Right cardiac atrium (tissue), 5 donors: ENCODE measurements at regions not wholly inside any gene's neighbourhood (a gene's known extent, or its start where the extent isn't known, plus 50 kb on each side); places are given as distances from the start of the nearest gene placed in this dataset.
A peak's percentile ranks its signal among the peaks of the same experiment; 100 is the strongest.

Experiments used
- ATAC-seq, 2 donors: fragments of 200-7000 bp; cut with Tn5 transposase; one replicate each; pipeline versions ENCODE4 v1.8.0 to v1.9.1; 2020; ENCODE audit warnings: moderate library complexity in 2 of 2, mild to moderate bottlenecking in 1 of 2
- DNase-seq, 3 donors: peaks; one replicate each; pipeline ENCODE4 v3.0.0-alpha.2; 2020
- H3K27ac ChIP-seq: one replicate; pipeline ENCODE4 v1.5.1; 2013; ENCODE audit warnings: mild to moderate bottlenecking, low read length, control low read depth, moderate library complexity
- H3K27me3 ChIP-seq: one replicate; pipeline ENCODE4 v1.6.1; 2013; ENCODE audit not compliant: control insufficient read depth, insufficient read depth
- H3K4me1 ChIP-seq: one replicate; pipeline ENCODE4 v1.6.1; 2013; ENCODE audit warnings: low read length; ENCODE audit not compliant: control insufficient read depth, insufficient read depth
- H3K4me3 ChIP-seq: one replicate; pipeline ENCODE4 v1.5.1; 2013; ENCODE audit warnings: low read length, control low read depth
- H3K9me3 ChIP-seq: one replicate; pipeline ENCODE4 v1.6.1; 2013; ENCODE audit warnings: low read length; ENCODE audit not compliant: control insufficient read depth
- WGBS: extraction: QIAGEN DNeasy Blood & Tissue Kit; methylation state at CpG from one replicate; pipeline ENCODE4 v1.1.7; 2013; 5-methylcytosine and 5-hydroxymethylcytosine counted together
- intact Hi-C, 4 donors: fragments of 100-400 bp; cut with DNase I; formaldehyde crosslinking; loops; one replicate each; pipeline versions ENCODE4 v1.11.0 to v1.14.0; 2022 to 2023
- donor health status: healthy with polysubstance abuse.
- donor health status: DM: no; HTN: yes; CAD: no.
- donor health status: DM: no; HTN: no; CAD: no.
- donor health status: DM: no; HTN: yes; CAD: no; lungs with severe emphysema.
- donor health status: DM: yes; HTN: yes; CAD: no.

DNA sequence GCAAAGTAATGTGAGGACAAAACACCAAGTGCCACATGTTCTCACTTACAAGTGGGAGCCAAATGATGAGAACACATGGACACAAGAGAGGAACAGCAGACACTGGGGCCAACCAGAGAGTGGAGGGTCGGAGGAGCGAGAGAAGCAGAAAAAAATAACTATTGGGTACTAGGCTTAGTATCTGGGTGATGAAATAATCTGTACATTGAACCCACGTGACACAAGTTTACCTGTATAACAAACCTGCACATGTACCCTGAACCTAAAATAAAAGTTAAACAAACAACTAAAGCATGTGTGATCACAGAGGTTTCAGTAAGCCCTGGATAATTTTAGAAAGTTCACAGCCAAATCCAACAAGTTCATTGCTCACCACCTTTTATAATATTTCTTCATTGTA is 160.1 kb downstream of the TENT4A start:
- no peak for ATAC-seq
- no peaks in the 10 kb centered on the region for H3K27me3 ChIP-seq
- H3K27ac ChIP-seq: no peak overlapping the region
- intact Hi-C loops: no loop called here
- DNase-seq: no peak
- H3K4me1 ChIP-seq: no peaks in the 10 kb centered on the region
- peaks cover 3% of the 10 kb centered on the region for H3K9me3 ChIP-seq
- WGBS: 74% methylated on average over 3 of the region's 3 CpGs
- H3K4me3 ChIP-seq: no peak overlapping the region

DNA sequence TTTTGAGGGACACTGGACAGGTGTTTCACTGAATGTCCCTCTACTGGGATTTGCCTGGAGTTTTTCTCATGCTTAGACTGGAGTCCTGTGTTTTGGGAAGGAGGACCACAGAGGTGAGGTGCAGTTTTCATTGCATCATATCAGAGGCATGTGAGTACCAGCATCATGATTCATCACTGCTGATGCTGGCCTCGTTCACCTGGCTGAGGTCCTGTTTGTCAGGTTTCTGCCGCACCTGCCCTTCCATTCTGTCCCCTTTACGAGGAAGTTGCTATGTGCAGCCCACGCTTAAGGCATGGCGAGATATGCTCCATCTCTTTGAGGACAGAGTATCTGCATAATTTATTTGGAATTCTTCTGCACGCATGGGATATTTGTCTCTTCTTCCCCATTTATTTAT is 162.1 kb downstream of the TENT4A start:
- ATAC-seq: no peak
- no peak for DNase-seq
- H3K27ac ChIP-seq: no peak overlapping the region
- H3K4me1 ChIP-seq: no peaks in the 10 kb centered on the region
- peaks cover 3% of the 10 kb centered on the region for H3K9me3 ChIP-seq
- H3K27me3 ChIP-seq: no peaks in the 10 kb centered on the region
- intact Hi-C loops: no loop called here
- H3K4me3 ChIP-seq: no peak overlapping the region
- WGBS: 71% methylated on average over 6 of the region's 6 CpGs

DNA sequence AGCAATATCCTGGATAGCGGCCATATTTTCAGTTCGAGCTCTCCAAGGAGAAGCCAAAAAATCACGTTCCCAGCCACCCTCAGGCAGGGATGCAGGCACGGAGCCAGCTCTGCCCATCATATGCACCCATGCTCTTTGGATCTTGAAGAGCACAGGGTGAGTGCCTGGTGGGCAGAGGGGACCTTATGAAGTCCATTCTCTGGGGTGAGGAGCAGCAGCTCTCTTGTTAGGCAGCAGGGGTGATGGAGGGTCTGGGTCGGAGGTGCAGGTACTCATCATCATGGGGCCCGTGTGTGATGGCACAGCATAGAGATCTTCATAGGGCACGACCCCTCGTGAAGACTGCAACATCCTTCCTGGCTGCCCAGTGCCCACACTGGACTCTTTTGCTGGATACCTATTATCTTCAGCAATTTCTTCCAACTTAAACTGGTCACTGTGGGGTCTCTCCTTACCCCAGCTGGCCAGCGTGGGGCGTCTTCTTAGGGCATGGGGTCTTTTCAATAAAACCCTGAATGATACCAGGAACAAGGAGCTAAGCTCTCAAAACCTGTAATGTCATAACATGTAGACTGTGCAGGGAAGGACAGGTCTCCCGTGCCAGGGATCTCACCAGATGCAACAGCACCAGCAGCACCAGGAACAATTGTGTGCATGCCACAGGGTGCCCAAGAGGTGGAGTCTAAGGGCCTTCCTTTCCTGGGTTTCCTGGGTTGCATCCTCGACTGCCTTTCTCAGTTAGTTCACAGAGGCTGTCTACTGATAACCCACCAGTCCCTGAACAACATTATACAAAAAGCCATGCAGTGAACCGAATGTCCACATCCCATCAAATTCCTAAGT is 165.0 kb downstream of the TENT4A start:
- DNase-seq (no peak), ATAC-seq (no peak)
- Histone ChIP-seq H3K4me1 (no peaks in the 10 kb centered on the region), H3K27me3 (peaks cover 4% of the 10 kb centered on the region), H3K4me3 (no peak overlapping the region), H3K27ac (no peak overlapping the region), H3K9me3 (peaks cover 5% of the 10 kb centered on the region)
- intact Hi-C loops: no loop called here
- WGBS: 79% methylated on average over 13 of the region's 13 CpGs

DNA sequence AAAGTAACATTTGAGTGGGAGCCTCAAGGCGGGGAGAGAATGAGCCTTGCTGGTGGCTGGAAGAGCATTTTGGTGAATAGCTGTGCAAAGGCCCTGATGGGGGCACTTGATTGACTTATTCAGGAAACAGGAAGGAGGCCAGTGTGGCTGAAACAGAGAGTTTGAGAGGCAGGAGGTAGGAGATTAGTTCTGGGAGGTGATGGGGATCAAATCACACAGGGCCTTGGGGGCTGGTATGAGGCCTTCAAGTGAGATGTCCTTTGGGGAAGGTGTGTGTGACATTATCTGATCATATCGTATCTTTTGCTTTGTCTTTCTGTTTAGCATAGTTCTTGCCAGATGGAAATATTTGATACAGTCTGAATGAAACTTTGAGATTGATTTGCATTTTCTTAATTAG is 172.3 kb downstream of the TENT4A start:
- H3K4me3 ChIP-seq: no peak overlapping the region
- H3K9me3 ChIP-seq: peaks cover 14% of the 10 kb centered on the region
- intact Hi-C loops: no loop called here
- no peak overlapping the region for H3K27ac ChIP-seq
- no peak for ATAC-seq
- 67% methylated on average over 2 of the region's 2 CpGs for WGBS
- peaks cover 4% of the 10 kb centered on the region for H3K27me3 ChIP-seq
- no peak for DNase-seq
- H3K4me1 ChIP-seq: no peaks in the 10 kb centered on the region

DNA sequence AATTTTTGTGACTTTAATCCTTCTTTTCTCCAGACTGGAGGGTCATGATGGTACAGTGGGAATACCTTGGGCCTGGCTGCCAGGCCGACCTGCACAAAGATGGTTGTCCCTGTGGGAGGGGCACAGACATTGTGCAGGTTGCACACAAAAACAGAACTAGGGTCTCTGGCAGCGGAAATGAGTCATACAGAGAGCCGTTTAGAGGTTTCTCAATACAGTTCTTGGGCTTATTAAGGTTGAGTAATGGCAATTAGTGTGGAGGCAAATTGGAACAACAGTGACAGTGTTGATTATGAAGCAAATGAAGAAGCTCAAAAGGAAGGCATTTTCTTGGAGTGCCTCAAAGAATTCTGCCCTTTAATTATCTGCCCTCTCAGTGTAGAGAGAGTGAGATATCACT is 173.6 kb downstream of the TENT4A start:
- Histone ChIP-seq H3K4me3 (no peak overlapping the region), H3K27ac (no peak overlapping the region), H3K9me3 (peaks cover 16% of the 10 kb centered on the region), H3K4me1 (no peaks in the 10 kb centered on the region), H3K27me3 (peaks cover under 1% of the 10 kb centered on the region)
- WGBS: 50% methylated on average over 3 of the region's 3 CpGs
- no peak for DNase-seq
- no peak for ATAC-seq
- intact Hi-C loops: no loop called here

DNA sequence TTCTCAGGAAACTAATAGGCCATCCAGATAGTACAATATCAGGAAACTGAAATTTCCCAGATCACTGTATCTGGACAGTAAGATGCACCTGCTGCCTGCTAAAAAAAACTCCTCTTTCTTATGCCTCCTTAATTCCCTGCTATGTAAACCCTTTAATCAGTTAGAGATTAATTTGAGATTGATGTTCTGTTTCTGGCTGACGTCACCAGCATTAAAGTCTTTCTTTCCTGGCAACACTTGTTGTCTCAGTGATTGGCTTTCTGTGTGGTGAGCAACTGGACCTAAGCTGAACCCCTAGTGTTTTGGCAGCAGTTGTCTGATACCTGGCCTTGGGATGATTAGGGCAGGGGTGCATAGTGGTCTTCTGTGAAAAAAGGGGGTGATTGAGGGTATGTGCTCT is 175.8 kb downstream of the TENT4A start:
- intact Hi-C loops: no loop called here
- Histone ChIP-seq H3K4me3 (no peak overlapping the region), H3K9me3 (peaks cover 22% of the 10 kb centered on the region), H3K27me3 (no peaks in the 10 kb centered on the region), H3K4me1 (no peaks in the 10 kb centered on the region), H3K27ac (no peak overlapping the region)
- ATAC-seq (no peak), DNase-seq (no peak)
- WGBS: 80% methylated on average over 1 of the region's 1 CpG

DNA sequence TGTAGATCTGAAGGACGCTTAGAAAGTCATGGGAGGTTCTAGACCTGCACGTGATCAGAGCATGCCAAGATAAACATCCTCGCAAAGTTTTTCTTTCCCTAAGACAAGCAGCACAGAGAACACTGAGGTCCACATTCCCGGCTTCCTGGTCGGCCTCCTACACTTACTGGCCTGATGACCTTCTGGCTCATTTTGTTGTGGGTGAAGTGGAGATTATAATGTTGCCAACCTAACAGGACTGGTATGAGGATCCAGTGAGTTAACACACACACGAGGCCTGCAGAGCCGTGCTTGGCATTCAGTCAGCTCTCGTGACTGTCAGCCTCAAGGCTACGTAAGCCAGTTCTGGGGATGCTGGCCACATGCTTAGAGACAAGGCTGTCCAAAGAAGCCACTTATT is 186.0 kb downstream of the TENT4A start:
- no peaks in the 10 kb centered on the region for H3K4me1 ChIP-seq
- WGBS: 44% methylated on average over 9 of the region's 9 CpGs
- ATAC-seq: peak in 1 of 2 donors; percentile 41

DNA sequence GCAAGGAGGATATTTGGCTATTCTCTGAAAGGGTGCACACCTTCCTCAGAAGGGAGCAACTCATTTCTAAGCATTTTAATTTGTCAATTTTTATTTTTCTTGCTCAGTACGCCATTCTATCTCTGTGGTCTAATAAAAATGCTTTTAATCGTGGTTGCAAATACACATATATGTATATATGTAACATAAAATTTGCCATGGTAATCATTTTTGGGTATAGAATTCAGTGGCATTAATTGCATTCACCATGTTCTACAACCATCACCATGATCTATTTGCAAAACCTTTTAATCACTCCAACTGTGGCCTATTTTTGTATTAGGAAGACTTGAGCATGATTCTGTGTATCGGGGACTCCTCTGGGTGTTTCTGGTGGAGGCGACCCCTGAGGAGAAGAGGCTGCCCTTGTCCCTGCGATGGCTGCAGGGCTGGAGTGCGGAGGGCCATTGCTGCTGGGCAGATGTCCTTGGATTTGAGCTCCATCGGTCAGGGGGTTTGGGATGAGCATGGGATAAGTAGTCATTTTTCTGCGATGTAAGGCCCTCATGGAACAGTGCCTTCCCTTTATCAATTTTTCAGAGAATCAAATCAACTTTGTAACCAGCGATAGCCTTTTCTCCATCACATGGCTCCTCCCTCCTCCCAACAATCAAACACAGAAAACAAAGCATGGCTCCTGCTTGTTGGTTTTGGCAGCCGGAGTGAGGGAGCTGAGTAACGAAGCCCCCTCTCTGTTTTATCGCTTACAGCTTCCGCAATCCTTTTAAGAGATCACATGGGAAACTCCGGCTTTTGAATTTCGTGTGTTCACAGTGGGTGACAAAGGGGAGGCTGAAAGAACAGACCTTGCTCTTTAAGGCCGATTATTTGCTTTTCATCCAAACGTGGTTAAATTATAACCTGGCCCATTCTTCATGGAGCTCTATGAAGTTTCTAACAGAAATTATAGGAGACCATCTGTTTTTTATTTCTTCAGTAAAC is 187.3 kb downstream of the TENT4A start:
- intact Hi-C loops: no loop called here
- Histone ChIP-seq H3K4me3 (no peak overlapping the region), H3K4me1 (no peaks in the 10 kb centered on the region), H3K27ac (no peak overlapping the region), H3K9me3 (peaks cover 2% of the 10 kb centered on the region), H3K27me3 (no peaks in the 10 kb centered on the region)
- WGBS: 73% methylated on average over 17 of the region's 17 CpGs
- DNase-seq: no peak
- ATAC-seq: no peak

More for the DNA sequence above, 186.0 kb downstream of the TENT4A start:
- H3K4me3 ChIP-seq: no peak overlapping the region
- H3K27ac ChIP-seq: no peak overlapping the region
- DNase-seq: no peak
- intact Hi-C loops: no loop called here
- H3K27me3 ChIP-seq: no peaks in the 10 kb centered on the region
- H3K9me3 ChIP-seq: peaks cover 6% of the 10 kb centered on the region

DNA sequence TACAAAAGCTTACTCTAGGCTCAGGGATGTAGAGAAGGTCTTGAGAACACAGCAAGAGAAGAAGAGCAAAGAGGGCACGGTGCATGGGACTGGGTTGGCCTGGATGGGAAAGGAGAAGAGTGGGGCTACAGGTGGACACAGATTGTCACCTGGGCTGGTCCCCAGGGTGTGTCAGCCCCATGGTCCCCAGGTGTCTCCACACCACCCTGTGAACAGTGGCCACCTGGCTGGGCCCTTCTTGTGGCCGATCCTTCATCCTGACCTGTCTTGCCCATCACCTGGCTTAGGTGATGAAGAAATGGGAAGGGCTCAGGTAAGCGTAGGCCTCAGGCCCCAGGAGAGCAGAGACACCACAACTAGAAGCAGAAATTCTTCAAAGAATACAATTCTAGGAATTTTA is 188.9 kb downstream of the TENT4A start:
- H3K27me3 ChIP-seq: no peaks in the 10 kb centered on the region
- no peak for DNase-seq
- intact Hi-C loops: no loop called here
- no peak overlapping the region for H3K27ac ChIP-seq
- no peak overlapping the region for H3K4me3 ChIP-seq
- no peak for ATAC-seq
- WGBS: 90% methylated on average over 3 of the region's 3 CpGs
- no peaks in the 10 kb centered on the region for H3K4me1 ChIP-seq
- H3K9me3 ChIP-seq: peaks cover 2% of the 10 kb centered on the region

DNA sequence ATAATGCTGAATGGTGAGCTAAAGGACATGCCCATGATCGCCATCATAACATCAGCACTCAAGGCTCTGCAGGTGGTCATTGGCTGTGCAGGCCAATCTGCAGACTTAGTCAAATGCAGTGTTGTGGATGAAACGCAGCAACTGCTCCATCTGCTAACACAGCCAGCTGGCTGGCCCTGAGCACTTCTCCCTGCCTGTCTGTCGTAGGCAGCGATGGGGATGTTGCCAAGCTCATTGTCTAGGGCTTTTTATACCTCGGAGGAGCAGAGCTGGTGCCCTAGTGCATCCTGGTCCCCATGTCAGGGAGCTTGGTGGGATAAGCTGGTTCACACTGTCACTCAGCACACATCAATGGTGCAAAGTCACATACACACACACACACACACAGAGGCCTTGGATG is 189.4 kb downstream of the TENT4A start:
- H3K27me3 ChIP-seq: no peaks in the 10 kb centered on the region
- WGBS: 81% methylated on average over 5 of the region's 5 CpGs
- H3K9me3 ChIP-seq: peaks cover 2% of the 10 kb centered on the region
- H3K27ac ChIP-seq: no peak overlapping the region
- intact Hi-C loops: no loop called here
- no peak overlapping the region for H3K4me3 ChIP-seq
- no peak for DNase-seq
- ATAC-seq: no peak
- no peaks in the 10 kb centered on the region for H3K4me1 ChIP-seq

DNA sequence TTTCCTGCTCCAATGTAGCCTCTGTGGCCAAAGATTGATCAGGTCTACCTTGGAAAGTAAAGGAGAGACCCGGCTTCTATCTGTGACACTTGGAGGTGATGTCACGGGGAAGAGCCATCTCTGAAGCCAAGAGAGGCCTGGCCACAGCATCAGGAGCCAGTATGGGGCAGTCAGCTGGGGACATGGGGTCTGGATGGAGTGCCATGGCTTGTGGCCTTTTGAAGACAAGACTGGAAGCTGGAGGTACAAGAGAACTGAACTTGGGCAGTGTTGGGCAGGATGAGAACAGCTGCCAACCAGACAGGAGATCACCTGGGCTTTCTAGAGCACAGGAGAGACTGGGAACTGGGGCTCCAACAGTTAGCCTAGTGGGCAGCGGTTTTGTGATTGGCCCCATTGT is 190.7 kb downstream of the TENT4A start:
- intact Hi-C loops: no loop called here
- no peak for ATAC-seq

More for the DNA sequence above, 190.7 kb downstream of the TENT4A start:
- WGBS: 35% methylated on average over 3 of the region's 3 CpGs
- H3K9me3 ChIP-seq: peaks cover 4% of the 10 kb centered on the region
- no peak for DNase-seq
- H3K27ac ChIP-seq: no peak overlapping the region
- no peak overlapping the region for H3K4me3 ChIP-seq
- H3K27me3 ChIP-seq: no peaks in the 10 kb centered on the region
- no peaks in the 10 kb centered on the region for H3K4me1 ChIP-seq
